OCI-LY3 (cell line): ENCODE measurements at regions not wholly inside any gene's neighbourhood (a gene's known extent, or its start where the extent isn't known, plus 50 kb on each side); places are given as distances from the start of the nearest gene placed in this dataset.

ENCODE experiments used
- H2AFZ ChIP-seq: fragments of 200-600, 300-600 bp; shearing (Covaris generic); 2 replicates; pipeline ENCODE4 v1.6.0; 2014; ENCODE audit warnings: antibody characterized with exemption, low read depth, low read length
- H3K27ac ChIP-seq: fragments of 200-600, 300-600 bp; sonication (generic); 2 replicates; pipeline ENCODE4 v1.5.1; 2014; ENCODE audit warnings: mild to moderate bottlenecking, low read length, moderate library complexity, mixed read lengths
- H3K27me3 ChIP-seq: fragments of 200-600, 300-600 bp; sonication (generic); 2 replicates; pipeline ENCODE4 v1.6.1; 2014; ENCODE audit warnings: low read depth, low read length, mixed read lengths
- H3K36me3 ChIP-seq: fragments of 200-600, 300-600 bp; sonication (generic); replicated peaks from 2 replicates; pipeline ENCODE3; 2014; ENCODE audit warnings: low read depth, low read length, mixed read lengths
- H3K4me1 ChIP-seq: fragments of 300-600, 200-600 bp; sonication (generic); 2 replicates; pipeline ENCODE4 v1.6.1; 2014; ENCODE audit warnings: low read length, mixed read lengths
- H3K4me2 ChIP-seq: fragments of 200-600, 300-600 bp; sonication (generic); 2 replicates; pipeline ENCODE4 v1.6.1; 2014; ENCODE audit warnings: low read length, mixed read lengths
- H3K4me3 ChIP-seq: fragments of 300-600, 200-600 bp; sonication (generic); 2 replicates; pipeline ENCODE4 v1.5.1; 2014; ENCODE audit warnings: antibody characterized with exemption, mild to moderate bottlenecking, low read length, moderate library complexity
- H3K79me2 ChIP-seq: fragments of 300-600, 200-600 bp; shearing (Covaris generic); 2 replicates; pipeline ENCODE4 v1.6.1; 2014; ENCODE audit warnings: mild to moderate bottlenecking, low read length, mixed read lengths
- H3K9ac ChIP-seq: fragments of 300-600, 200-600 bp; shearing (Covaris generic); 2 replicates; pipeline ENCODE4 v1.6.0; 2014; ENCODE audit warnings: mild to moderate bottlenecking, low read length, moderate library complexity
- H3K9me3 ChIP-seq: fragments of 200-600, 300-600 bp; shearing (Covaris generic); 2 replicates; pipeline ENCODE4 v1.6.1; 2014; ENCODE audit warnings: low read length, mixed read lengths; ENCODE audit not compliant: insufficient read depth
- H4K20me1 ChIP-seq: fragments of 200-600, 300-600 bp; sonication (generic); 2 replicates; pipeline ENCODE4 v1.6.1; 2016; ENCODE audit warnings: low read length, mixed read lengths; ENCODE audit not compliant: insufficient read depth
- EZH2phosphoT487 ChIP-seq: fragments of 200-600 bp; shearing (Covaris generic); IDR thresholded peaks from 2 replicates; pipeline ENCODE4 v1.6.1; 2018; ENCODE audit warnings: antibody characterized with exemption, mixed run types, low read depth
- TF ChIP-seq, protein P1 (sequence below): fragments of 200-600, 300-600 bp; sonication (generic); IDR thresholded peaks from 2 replicates; pipeline ENCODE4 v1.5.1; 2014; ENCODE audit warnings: antibody characterized with exemption, low read length, low read depth

GRCh38 chr9:118643118-118643517 lies 726.1 kb downstream of the BRINP1 start:
- Histone ChIP-seq H3K4me1 (no peaks in the 10 kb centered on the region), H3K4me2 (no peak overlapping the region)
- TF ChIP-seq, protein P1, sequence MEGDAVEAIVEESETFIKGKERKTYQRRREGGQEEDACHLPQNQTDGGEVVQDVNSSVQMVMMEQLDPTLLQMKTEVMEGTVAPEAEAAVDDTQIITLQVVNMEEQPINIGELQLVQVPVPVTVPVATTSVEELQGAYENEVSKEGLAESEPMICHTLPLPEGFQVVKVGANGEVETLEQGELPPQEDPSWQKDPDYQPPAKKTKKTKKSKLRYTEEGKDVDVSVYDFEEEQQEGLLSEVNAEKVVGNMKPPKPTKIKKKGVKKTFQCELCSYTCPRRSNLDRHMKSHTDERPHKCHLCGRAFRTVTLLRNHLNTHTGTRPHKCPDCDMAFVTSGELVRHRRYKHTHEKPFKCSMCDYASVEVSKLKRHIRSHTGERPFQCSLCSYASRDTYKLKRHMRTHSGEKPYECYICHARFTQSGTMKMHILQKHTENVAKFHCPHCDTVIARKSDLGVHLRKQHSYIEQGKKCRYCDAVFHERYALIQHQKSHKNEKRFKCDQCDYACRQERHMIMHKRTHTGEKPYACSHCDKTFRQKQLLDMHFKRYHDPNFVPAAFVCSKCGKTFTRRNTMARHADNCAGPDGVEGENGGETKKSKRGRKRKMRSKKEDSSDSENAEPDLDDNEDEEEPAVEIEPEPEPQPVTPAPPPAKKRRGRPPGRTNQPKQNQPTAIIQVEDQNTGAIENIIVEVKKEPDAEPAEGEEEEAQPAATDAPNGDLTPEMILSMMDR = no peak
- no peak for TF ChIP-seq EZH2phosphoT487

DNA sequence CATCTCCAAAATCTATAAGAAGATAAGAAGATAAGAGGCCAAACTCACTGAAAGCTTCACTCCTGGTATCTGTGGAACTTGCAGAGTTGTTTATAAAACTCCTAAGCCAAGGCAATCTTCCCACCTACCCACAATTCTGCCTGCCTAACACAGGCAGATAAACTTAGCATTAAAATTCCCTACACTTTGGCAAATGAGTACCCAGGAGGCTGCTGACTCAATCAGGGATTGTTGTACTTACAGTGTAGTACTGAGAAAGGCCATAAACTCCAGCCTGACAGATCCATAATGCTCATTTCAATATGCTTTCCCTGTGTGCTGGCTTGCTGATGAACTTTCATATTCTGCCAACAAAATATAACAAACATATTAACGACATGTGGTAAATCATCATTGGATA lies 725.2 kb downstream of the BRINP1 start:
- no peak overlapping the region for H3K9ac ChIP-seq
- H3K36me3 ChIP-seq = no peaks in the 10 kb centered on the region
- no peak overlapping the region for H3K27ac ChIP-seq
- H2AFZ ChIP-seq = no peak overlapping the region
- no peaks in the 10 kb centered on the region for H3K4me1 ChIP-seq
- TF ChIP-seq EZH2phosphoT487 = no peak
- H3K27me3 ChIP-seq = no peaks in the 10 kb centered on the region
- no peak overlapping the region for H3K4me3 ChIP-seq
- no peaks in the 10 kb centered on the region for H4K20me1 ChIP-seq
- no peaks in the 10 kb centered on the region for H3K9me3 ChIP-seq
- no peaks in the 10 kb centered on the region for H3K79me2 ChIP-seq
- no peak overlapping the region for H3K4me2 ChIP-seq

More at GRCh38 chr9:118643118-118643517, 726.1 kb downstream of the BRINP1 start:
- no peak overlapping the region for H3K4me3 ChIP-seq
- H3K79me2 ChIP-seq = no peaks in the 10 kb centered on the region
- H3K27ac ChIP-seq = no peak overlapping the region
- H4K20me1 ChIP-seq = no peaks in the 10 kb centered on the region
- H3K9me3 ChIP-seq = no peaks in the 10 kb centered on the region
- no peaks in the 10 kb centered on the region for H3K36me3 ChIP-seq
- H3K9ac ChIP-seq = no peak overlapping the region
- H3K27me3 ChIP-seq = no peaks in the 10 kb centered on the region
- no peak overlapping the region for H2AFZ ChIP-seq

DNA sequence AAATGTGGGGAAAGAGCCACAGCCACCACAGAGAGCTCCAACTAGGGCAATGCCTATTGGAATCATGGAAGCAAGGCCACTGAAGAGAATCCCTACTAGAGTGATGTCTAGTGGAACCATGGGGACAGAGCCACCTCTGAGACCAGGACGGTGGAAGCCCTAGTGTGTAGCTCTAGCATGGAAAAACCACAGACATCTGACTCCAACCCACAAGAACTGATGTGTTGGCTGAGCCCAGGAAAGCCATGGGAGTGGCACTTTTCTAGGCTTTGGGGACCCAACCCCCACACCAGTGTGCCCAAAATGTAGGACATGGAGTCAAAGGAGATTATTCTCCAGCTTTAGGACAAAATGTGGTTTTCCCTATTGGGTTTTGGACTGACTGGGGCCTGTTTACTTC lies 721.9 kb downstream of the BRINP1 start:
- Histone ChIP-seq H3K4me2 (no peak overlapping the region), H3K9me3 (no peaks in the 10 kb centered on the region), H3K27me3 (no peaks in the 10 kb centered on the region), H4K20me1 (no peaks in the 10 kb centered on the region), H2AFZ (no peak overlapping the region), H3K9ac (no peak overlapping the region), H3K4me1 (no peaks in the 10 kb centered on the region), H3K27ac (no peak overlapping the region), H3K79me2 (no peaks in the 10 kb centered on the region), H3K4me3 (no peak overlapping the region), H3K36me3 (no peaks in the 10 kb centered on the region)
- no peak for TF ChIP-seq EZH2phosphoT487
- TF ChIP-seq, protein P1 = no peak

GRCh38 chr9:118650417-118650816 lies 718.8 kb downstream of the BRINP1 start:
- no peak overlapping the region for H3K4me3 ChIP-seq
- no peak for TF ChIP-seq EZH2phosphoT487
- TF ChIP-seq, protein P1 = no peak
- H2AFZ ChIP-seq = no peak overlapping the region

DNA sequence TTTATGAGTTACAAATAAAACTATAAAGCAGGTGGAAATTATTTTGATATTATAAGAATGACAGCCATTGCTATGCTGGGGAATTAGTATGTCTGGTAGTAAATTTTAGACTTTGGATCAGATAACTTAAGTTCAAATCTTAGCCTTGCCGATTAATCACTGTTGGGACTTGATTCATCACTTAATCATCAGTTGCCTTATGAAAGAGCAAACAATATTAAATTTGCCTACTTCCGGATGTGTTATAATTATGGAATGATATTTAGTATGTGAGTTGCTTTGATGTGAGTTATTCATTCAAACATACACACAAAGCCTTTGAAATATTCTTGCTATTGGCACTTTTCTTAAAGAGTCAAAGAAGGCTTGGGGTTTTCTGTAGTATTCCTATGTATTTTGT lies 717.7 kb downstream of the BRINP1 start:
- Histone ChIP-seq H3K9me3 (no peaks in the 10 kb centered on the region), H3K4me1 (no peaks in the 10 kb centered on the region), H3K4me2 (no peak overlapping the region), H3K79me2 (no peaks in the 10 kb centered on the region), H3K9ac (no peak overlapping the region), H3K36me3 (no peaks in the 10 kb centered on the region), H3K27me3 (no peaks in the 10 kb centered on the region), H4K20me1 (no peaks in the 10 kb centered on the region), H3K27ac (no peak overlapping the region), H3K4me3 (no peak overlapping the region), H2AFZ (no peak overlapping the region)
- TF ChIP-seq EZH2phosphoT487 = no peak
- TF ChIP-seq, protein P1 = no peak

More at GRCh38 chr9:118650417-118650816, 718.8 kb downstream of the BRINP1 start:
- no peaks in the 10 kb centered on the region for H3K4me1 ChIP-seq
- no peak overlapping the region for H3K9ac ChIP-seq
- H3K27ac ChIP-seq = no peak overlapping the region
- H3K4me2 ChIP-seq = no peak overlapping the region
- no peaks in the 10 kb centered on the region for H3K9me3 ChIP-seq
- H4K20me1 ChIP-seq = no peaks in the 10 kb centered on the region
- no peaks in the 10 kb centered on the region for H3K36me3 ChIP-seq
- no peaks in the 10 kb centered on the region for H3K27me3 ChIP-seq
- no peaks in the 10 kb centered on the region for H3K79me2 ChIP-seq
